IMR-90 (cell line): ENCODE measurements at regions not wholly inside any gene's neighbourhood (a gene's known extent, or its start where the extent isn't known, plus 50 kb on each side); places are given as distances from the start of the nearest gene placed in this dataset.

ENCODE experiments used
- ATAC-seq: fragments of 200-7000 bp; cut with Tn5 transposase; 2 replicates; pipeline ENCODE4 v1.9.1; 2020; ENCODE audit warnings: low read depth, mild to moderate bottlenecking, moderate library complexity
- BruUV-seq: library from RNA; stranded (reverse); fragments of 400-500 nt; replicated peaks from 2 replicates; lab custom pipeline; 2021; lab: Mats Ljungman, UMichigan
- CTCF ChIA-PET: fragments of 300-600 bp; formaldehyde crosslinking; extraction: SDS; loops from one replicate; lab custom pipeline; 2021; ENCODE audit warnings: antibody characterized with exemption; lab: Yijun Ruan, JAX
- POLR2A ChIA-PET: fragments of 300-600 bp; sonication (Branson Sonifier 250); formaldehyde crosslinking; loops from one replicate; lab custom pipeline; 2022; ENCODE audit warnings: antibody characterized with exemption; ENCODE audit not compliant: unreplicated experiment; lab: Charles Lee
- DNase-seq: peaks from one replicate; pipeline ENCODE4 v3.0.0; 2013
- H2AFZ ChIP-seq: replicated peaks from 2 replicates; pipeline ENCODE3; 2013; ENCODE audit warnings: low read length, mild to moderate bottlenecking; ENCODE audit not compliant: poor library complexity
- H2AK5ac ChIP-seq: 2 replicates; pipeline ENCODE4 v1.6.1; 2013; ENCODE audit warnings: low read depth, low read length, inconsistent platforms
- H2AK9ac ChIP-seq: replicated peaks from 2 replicates; pipeline ENCODE3; 2013; ENCODE audit warnings: mild to moderate bottlenecking, low read depth, low read length, moderate library complexity; ENCODE audit not compliant: poor library complexity
- H2BK120ac ChIP-seq: 2 replicates; pipeline ENCODE4 v1.6.1; 2013; ENCODE audit warnings: low read depth, low read length, inconsistent platforms
- H2BK15ac ChIP-seq: 3 replicates; pipeline ENCODE4 v1.6.1; 2013; ENCODE audit warnings: low read depth, low read length, inconsistent platforms
- H2BK20ac ChIP-seq: 2 replicates; pipeline ENCODE4 v1.6.1; 2013; ENCODE audit warnings: low read depth, mild to moderate bottlenecking, inconsistent platforms, low read length, moderate library complexity
- H2BK5ac ChIP-seq: 2 replicates; pipeline ENCODE4 v1.6.1; 2013; ENCODE audit warnings: mild to moderate bottlenecking, low read depth, low read length, inconsistent platforms; ENCODE audit not compliant: poor library complexity, severe bottlenecking
- H3K14ac ChIP-seq: replicated peaks from 2 replicates; pipeline ENCODE4 v1.6.1; 2013; ENCODE audit warnings: low read depth, low read length, inconsistent platforms
- H3K18ac ChIP-seq: 2 replicates; pipeline ENCODE4 v1.6.1; 2013; ENCODE audit warnings: low read depth, low read length, control low read depth
- H3K23ac ChIP-seq: 2 replicates; pipeline ENCODE4 v1.6.1; 2013; ENCODE audit warnings: low read depth, low read length, inconsistent platforms
- H3K27ac ChIP-seq: 2 replicates; pipeline ENCODE4 v1.5.1; 2013; ENCODE audit warnings: mild to moderate bottlenecking, control low read depth, low read length; ENCODE audit not compliant: insufficient read depth
- H3K27me3 ChIP-seq: 2 replicates; pipeline ENCODE4 v1.6.1; 2013; ENCODE audit warnings: low read length; ENCODE audit not compliant: control insufficient read depth, insufficient read depth
- H3K36me3 ChIP-seq: 2 replicates; pipeline ENCODE4 v1.6.1; 2013; ENCODE audit warnings: low read length, mixed read lengths; ENCODE audit not compliant: control insufficient read depth, insufficient read depth
- H3K4ac ChIP-seq: 2 replicates; pipeline ENCODE4 v1.6.1; 2013; ENCODE audit warnings: low read depth, low read length, inconsistent platforms
- H3K4me1 ChIP-seq: 2 replicates; pipeline ENCODE4 v1.6.1; 2013; ENCODE audit warnings: low read length, mixed read lengths; ENCODE audit not compliant: control insufficient read depth, insufficient read depth
- H3K4me2 ChIP-seq: 2 replicates; pipeline ENCODE4 v1.6.1; 2013; ENCODE audit warnings: low read depth, mild to moderate bottlenecking, control low read depth, low read length, moderate library complexity
- H3K4me3 ChIP-seq: 2 replicates; pipeline ENCODE4 v1.5.1; 2013; ENCODE audit warnings: low read depth, mild to moderate bottlenecking, control low read depth, low read length, moderate library complexity; ENCODE audit not compliant: insufficient read depth
- H3K56ac ChIP-seq: 2 replicates; pipeline ENCODE4 v1.6.1; 2013; ENCODE audit warnings: low read length, inconsistent platforms; ENCODE audit not compliant: insufficient read depth; ENCODE audit errors: extremely low read depth
- H3K79me1 ChIP-seq, 2 experiments: 2 replicates each; pipeline ENCODE4 v1.6.1; 2013; ENCODE audit warnings: low read length in 2 of 2, inconsistent platforms in 1 of 2, low read depth in 1 of 2
- H3K9ac ChIP-seq: 2 replicates; pipeline ENCODE4 v1.6.1; 2013; ENCODE audit warnings: low read depth, low read length, control low read depth
- H3K9me1 ChIP-seq: 2 replicates; pipeline ENCODE4 v1.6.1; 2013; ENCODE audit warnings: low read length, inconsistent platforms; ENCODE audit not compliant: insufficient read depth
- H3K9me3 ChIP-seq: 2 replicates; pipeline ENCODE4 v1.6.1; 2013; ENCODE audit warnings: low read length; ENCODE audit not compliant: control insufficient read depth, insufficient read depth
- H4K20me1 ChIP-seq: 2 replicates; pipeline ENCODE4 v1.6.1; 2013; ENCODE audit warnings: low read length, inconsistent platforms; ENCODE audit not compliant: insufficient read depth
- H4K5ac ChIP-seq: 2 replicates; pipeline ENCODE4 v1.6.1; 2013; ENCODE audit warnings: mild to moderate bottlenecking, low read depth, low read length, control low read depth
- H4K8ac ChIP-seq, 2 experiments: 2 replicates each; pipeline ENCODE4 v1.6.1; 2013; ENCODE audit warnings: low read depth in 2 of 2, low read length in 2 of 2, control low read depth in 1 of 2, inconsistent platforms in 1 of 2
- H4K91ac ChIP-seq: 2 replicates; pipeline ENCODE4 v1.6.1; 2013; ENCODE audit warnings: low read depth, low read length, inconsistent platforms; ENCODE audit not compliant: insufficient read depth
- BHLHE40 ChIP-seq: fragments of 150-350 bp; IDR thresholded peaks from 2 replicates; pipeline ENCODE4 v1.6.1; 2016; ENCODE audit warnings: mild to moderate bottlenecking, low read depth, low read length
- CEBPB ChIP-seq: IDR thresholded peaks from 2 replicates; pipeline ENCODE4 v1.6.1; 2012; ENCODE audit warnings: low read depth, low read length, improper control_type of control experiment
- CHD1 ChIP-seq: IDR thresholded peaks from 2 replicates; pipeline ENCODE4 v1.6.1; 2012; ENCODE audit warnings: low read depth, low read length, improper control_type of control experiment
- FOS ChIP-seq: fragments of 150-350 bp; IDR thresholded peaks from 2 replicates; pipeline ENCODE4 v1.6.1; 2016; ENCODE audit warnings: low read depth, low read length
- MAFK ChIP-seq: IDR thresholded peaks from 2 replicates; pipeline ENCODE4 v1.6.1; 2012; ENCODE audit warnings: low read depth, low read length, improper control_type of control experiment
- MAZ ChIP-seq: IDR thresholded peaks from 2 replicates; pipeline ENCODE4 v1.6.1; 2012; ENCODE audit warnings: low read depth, mild to moderate bottlenecking, low read length, improper control_type of control experiment, moderate library complexity, borderline replicate concordance
- MXI1 ChIP-seq: IDR thresholded peaks from 2 replicates; pipeline ENCODE4 v1.6.1; 2012; ENCODE audit warnings: low read depth, mild to moderate bottlenecking, low read length, moderate library complexity, borderline replicate concordance
- NFE2L2 ChIP-seq: fragments of 150-350 bp; IDR thresholded peaks from 2 replicates; pipeline ENCODE4 v1.6.1; 2016; ENCODE audit warnings: low read depth, mild to moderate bottlenecking, low read length
- POLR2A ChIP-seq: IDR thresholded peaks from 2 replicates; pipeline ENCODE4 v1.6.1; 2012; ENCODE audit warnings: mild to moderate bottlenecking, low read depth, low read length
- RCOR1 ChIP-seq: IDR thresholded peaks from 2 replicates; pipeline ENCODE4 v1.6.1; 2012; ENCODE audit warnings: mild to moderate bottlenecking, low read length, improper control_type of control experiment; ENCODE audit not compliant: insufficient replicate concordance
- RFX5 ChIP-seq: IDR thresholded peaks from 2 replicates; pipeline ENCODE4 v1.8.0; 2012; ENCODE audit warnings: low read depth, mild to moderate bottlenecking, low read length, moderate library complexity
- SMC3 ChIP-seq: fragments of 150-350 bp; IDR thresholded peaks from 2 replicates; pipeline ENCODE4 v1.6.1; 2016; ENCODE audit warnings: low read depth, mild to moderate bottlenecking, antibody characterized with exemption, low read length, moderate library complexity
- dilution Hi-C: fragments of 300-500 bp; cut with HindIII; formaldehyde crosslinking; loops from one replicate; pipeline ENCODE4 v1.14.3; 2018; ENCODE audit warnings: low sequenced_read_pairs; ENCODE audit not compliant: unreplicated experiment
- in situ Hi-C: fragments of 300-500 bp; cut with MboI; formaldehyde crosslinking; loops from 3 replicates; pipeline ENCODE4 v1.14.3; 2019; ENCODE audit warnings: low sequenced_read_pairs, inconsistent platforms, mixed read lengths
- intact Hi-C: fragments of 100-400 bp; cut with micrococcal nuclease; formaldehyde crosslinking; loops from 2 replicates; pipeline ENCODE4 v1.10.0; 2022
- TF ChIP-seq, protein P1 (sequence below): conservative IDR thresholded peaks from 2 replicates; pipeline ENCODE4 v1.5.1; 2012; ENCODE audit warnings: mild to moderate bottlenecking, low read depth, low read length, improper control_type of control experiment
- TF ChIP-seq, protein P2 (sequence below): fragments of 150-350 bp; IDR thresholded peaks from 2 replicates; pipeline ENCODE4 v1.6.1; 2017; ENCODE audit warnings: mild to moderate bottlenecking, antibody characterized with exemption, low read length, low read depth
- TF ChIP-seq, protein P3 (sequence below): fragments of 150-350 bp; IDR thresholded peaks from 2 replicates; pipeline ENCODE4 v1.6.1; 2016; ENCODE audit warnings: low read depth, mild to moderate bottlenecking, low read length, moderate library complexity, borderline replicate concordance

DNA sequence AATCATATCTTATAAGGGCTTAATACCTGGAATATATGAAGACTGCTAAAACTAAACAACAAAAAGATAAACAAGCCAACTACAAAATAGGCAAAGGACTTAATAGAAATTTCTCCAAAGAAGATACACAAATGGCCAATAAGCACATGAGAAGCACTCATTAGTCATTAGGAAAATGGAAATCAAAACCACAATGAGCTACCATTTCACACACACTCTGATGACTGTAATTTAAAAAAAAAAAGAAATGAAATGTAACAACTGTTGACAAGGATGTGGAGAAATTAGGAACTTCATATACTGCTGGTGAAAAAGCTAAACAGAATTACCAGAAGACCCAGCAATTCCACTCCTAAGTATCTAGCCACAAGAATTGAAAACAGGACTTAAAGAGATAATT is 374.2 kb upstream of the ZP4 start:
- POLR2A ChIA-PET = no interaction called here
- H4K91ac ChIP-seq = no peak overlapping the region
- dilution Hi-C loops = no loop called here
- no peak overlapping the region for H4K8ac ChIP-seq
- H4K20me1 ChIP-seq = no peaks in the 10 kb centered on the region
- no peak overlapping the region for H3K56ac ChIP-seq
- H3K27ac ChIP-seq = no peak overlapping the region
- H3K9ac ChIP-seq = no peak overlapping the region
- no peak overlapping the region for H3K4me2 ChIP-seq
- no peak overlapping the region for H2AK9ac ChIP-seq
- CTCF ChIA-PET = interaction anchor here (1.4 kb wide), 1 partner anchor 12 kb away, joined by 3 read pairs; no protein-coding TSS in a partner anchor
- ATAC-seq (no peak), DNase-seq (no peak)
- H3K79me1 ChIP-seq = no peaks in the 10 kb centered on the region
- H3K9me3 ChIP-seq = peaks cover 7% of the 10 kb centered on the region; the same call in 1 of the 2 replicates
- H4K5ac ChIP-seq = no peak overlapping the region
- no peak overlapping the region for H2BK5ac ChIP-seq
- no peaks in the 10 kb centered on the region for H3K9me1 ChIP-seq
- no peaks in the 10 kb centered on the region for H3K36me3 ChIP-seq
- no peak overlapping the region for H3K14ac ChIP-seq
- H3K4me3 ChIP-seq = no peak overlapping the region
- H3K23ac ChIP-seq = no peak overlapping the region
- intact Hi-C loops = no loop called here
- no TSS peak for BruUV-seq
- no peak for TF ChIP-seq BHLHE40
- TF ChIP-seq RFX5 = no peak
- TF ChIP-seq MXI1 = no peak
- TF ChIP-seq MAZ = no peak
- no peak for TF ChIP-seq MAFK
- no peak for TF ChIP-seq SMC3
- TF ChIP-seq CEBPB = no peak
- no peak for TF ChIP-seq POLR2A
- TF ChIP-seq, protein P1, sequence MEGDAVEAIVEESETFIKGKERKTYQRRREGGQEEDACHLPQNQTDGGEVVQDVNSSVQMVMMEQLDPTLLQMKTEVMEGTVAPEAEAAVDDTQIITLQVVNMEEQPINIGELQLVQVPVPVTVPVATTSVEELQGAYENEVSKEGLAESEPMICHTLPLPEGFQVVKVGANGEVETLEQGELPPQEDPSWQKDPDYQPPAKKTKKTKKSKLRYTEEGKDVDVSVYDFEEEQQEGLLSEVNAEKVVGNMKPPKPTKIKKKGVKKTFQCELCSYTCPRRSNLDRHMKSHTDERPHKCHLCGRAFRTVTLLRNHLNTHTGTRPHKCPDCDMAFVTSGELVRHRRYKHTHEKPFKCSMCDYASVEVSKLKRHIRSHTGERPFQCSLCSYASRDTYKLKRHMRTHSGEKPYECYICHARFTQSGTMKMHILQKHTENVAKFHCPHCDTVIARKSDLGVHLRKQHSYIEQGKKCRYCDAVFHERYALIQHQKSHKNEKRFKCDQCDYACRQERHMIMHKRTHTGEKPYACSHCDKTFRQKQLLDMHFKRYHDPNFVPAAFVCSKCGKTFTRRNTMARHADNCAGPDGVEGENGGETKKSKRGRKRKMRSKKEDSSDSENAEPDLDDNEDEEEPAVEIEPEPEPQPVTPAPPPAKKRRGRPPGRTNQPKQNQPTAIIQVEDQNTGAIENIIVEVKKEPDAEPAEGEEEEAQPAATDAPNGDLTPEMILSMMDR = no peak
- no peak for TF ChIP-seq NFE2L2
- TF ChIP-seq, protein P2, sequence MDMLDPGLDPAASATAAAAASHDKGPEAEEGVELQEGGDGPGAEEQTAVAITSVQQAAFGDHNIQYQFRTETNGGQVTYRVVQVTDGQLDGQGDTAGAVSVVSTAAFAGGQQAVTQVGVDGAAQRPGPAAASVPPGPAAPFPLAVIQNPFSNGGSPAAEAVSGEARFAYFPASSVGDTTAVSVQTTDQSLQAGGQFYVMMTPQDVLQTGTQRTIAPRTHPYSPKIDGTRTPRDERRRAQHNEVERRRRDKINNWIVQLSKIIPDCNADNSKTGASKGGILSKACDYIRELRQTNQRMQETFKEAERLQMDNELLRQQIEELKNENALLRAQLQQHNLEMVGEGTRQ = no peak
- TF ChIP-seq, protein P3, sequence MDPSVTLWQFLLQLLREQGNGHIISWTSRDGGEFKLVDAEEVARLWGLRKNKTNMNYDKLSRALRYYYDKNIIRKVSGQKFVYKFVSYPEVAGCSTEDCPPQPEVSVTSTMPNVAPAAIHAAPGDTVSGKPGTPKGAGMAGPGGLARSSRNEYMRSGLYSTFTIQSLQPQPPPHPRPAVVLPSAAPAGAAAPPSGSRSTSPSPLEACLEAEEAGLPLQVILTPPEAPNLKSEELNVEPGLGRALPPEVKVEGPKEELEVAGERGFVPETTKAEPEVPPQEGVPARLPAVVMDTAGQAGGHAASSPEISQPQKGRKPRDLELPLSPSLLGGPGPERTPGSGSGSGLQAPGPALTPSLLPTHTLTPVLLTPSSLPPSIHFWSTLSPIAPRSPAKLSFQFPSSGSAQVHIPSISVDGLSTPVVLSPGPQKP = no peak
- TF ChIP-seq RCOR1 = no peak
- TF ChIP-seq CHD1 = no peak
- no peak for TF ChIP-seq FOS
- no peaks in the 10 kb centered on the region for H3K4me1 ChIP-seq
- H2BK15ac ChIP-seq = no peak overlapping the region
- H2BK120ac ChIP-seq = no peak overlapping the region
- no peaks in the 10 kb centered on the region for H3K27me3 ChIP-seq
- H2AK5ac ChIP-seq = no peak overlapping the region
- no peak overlapping the region for H2BK20ac ChIP-seq
- H3K4ac ChIP-seq = no peak overlapping the region
- no peak overlapping the region for H2AFZ ChIP-seq
- in situ Hi-C loops = no loop called here
- no peak overlapping the region for H3K18ac ChIP-seq
